K562 (cell line): ENCODE measurements at regions not wholly inside any gene's neighbourhood (a gene's known extent, or its start where the extent isn't known, plus 50 kb on each side); places are given as distances from the start of the nearest gene placed in this dataset.

ENCODE experiments used
- ATAC-seq: fragments of 200-7000 bp; cut with Tn5 transposase; 3 replicates; pipeline ENCODE4 v1.9.1; 2020; ENCODE audit warnings: moderate library complexity
- BruUV-seq: library from RNA; stranded (reverse); fragments of 400-500 nt; replicated peaks from 2 replicates; lab custom pipeline; 2021; lab: Mats Ljungman, UMichigan
- CTCF ChIA-PET: fragments of 300-600 bp; formaldehyde crosslinking; extraction: SDS; loops from one replicate; lab custom pipeline; 2021; ENCODE audit warnings: low intra/inter-chr PET ratio; lab: Yijun Ruan, JAX
- POLR2A ChIA-PET: fragments of 300-600, 350-650 bp; sonication (Branson Sonifier 250); formaldehyde crosslinking; extraction: SDS; loops from one replicate; lab custom pipeline; 2021; ENCODE audit warnings: antibody characterized with exemption, inconsistent platforms; lab: Yijun Ruan, JAX
- DNase-seq, 4 experiments: peaks; one replicate each; pipeline versions ENCODE4 v3.0.0 to v3.0.0-alpha.2; 2011 to 2018; ENCODE audit warnings: low spot score in 3 of 4, mixed read lengths in 3 of 4; ENCODE audit errors: extremely low read depth in 1 of 4
- FAIRE-seq: peaks from 2 replicates; lab custom pipeline; 2011; peaks lifted over from hg19 to GRCh38; lab: Jason Lieb, UNC
- H2AFZ ChIP-seq: 2 replicates; pipeline ENCODE4 v1.6.0; 2011; ENCODE audit warnings: low read depth, low read length, control low read depth, inconsistent platforms
- H3K27ac ChIP-seq: fragments of 200-600 bp; 3 replicates; pipeline ENCODE4 v1.8.0; 2011; ENCODE audit warnings: low read depth, mild to moderate bottlenecking, control low read depth, inconsistent platforms, low read length, moderate library complexity, mixed read lengths; ENCODE audit errors: extremely low read depth
- H3K27me3 ChIP-seq, 2 experiments: fragments of 300-600 bp in 1 of 2; 2 replicates in 1 of 2; 3 replicates in 1 of 2; pipeline versions ENCODE4 v1.6.0 to v1.8.0; 2011; ENCODE audit warnings: inconsistent platforms in 2 of 2, low read length in 2 of 2, mild to moderate bottlenecking in 1 of 2, mixed read lengths in 1 of 2, moderate library complexity in 1 of 2; ENCODE audit not compliant: control insufficient read depth in 2 of 2, insufficient read depth in 2 of 2
- H3K36me3 ChIP-seq: fragments of 300-600 bp; 3 replicates; pipeline ENCODE4 v1.8.0; 2011; ENCODE audit warnings: mild to moderate bottlenecking, low read length, inconsistent platforms; ENCODE audit not compliant: control insufficient read depth, insufficient read depth
- H3K4me1 ChIP-seq, 2 experiments: fragments of 200-600 bp in 1 of 2; replicated peaks in 1 of 2; 2 replicates in 1 of 2; 3 replicates in 1 of 2; pipeline versions ENCODE4 v1.5.1 to v1.8.0; 2011; ENCODE audit warnings: inconsistent platforms in 2 of 2, low read length in 2 of 2, mild to moderate bottlenecking in 1 of 2, mixed read lengths in 1 of 2, moderate library complexity in 1 of 2; ENCODE audit not compliant: control insufficient read depth in 2 of 2, insufficient read depth in 2 of 2
- H3K4me2 ChIP-seq: 2 replicates; pipeline ENCODE4 v1.6.1; 2011; ENCODE audit warnings: low read length, control low read depth, inconsistent platforms, mixed read lengths; ENCODE audit not compliant: insufficient read depth
- H3K4me3 ChIP-seq: fragments of 200-600 bp; sonication (generic), shearing (Covaris generic); 2 replicates; pipeline ENCODE4 v1.5.1; 2016; ENCODE audit warnings: control low read depth, inconsistent platforms
- H3K79me2 ChIP-seq: fragments of 200-600 bp; 3 replicates; pipeline ENCODE4 v1.8.0; 2011; ENCODE audit warnings: low read length, inconsistent platforms; ENCODE audit not compliant: control insufficient read depth, insufficient read depth
- H3K9ac ChIP-seq, 2 experiments: 2 replicates each; pipeline versions ENCODE4 v1.6.0 to v1.6.1; 2011; ENCODE audit warnings: low read depth in 2 of 2, low read length in 2 of 2, control low read depth in 1 of 2, inconsistent platforms in 1 of 2, mild to moderate bottlenecking in 1 of 2, mixed read lengths in 1 of 2; ENCODE audit not compliant: insufficient read depth in 1 of 2
- H3K9me1 ChIP-seq: one replicate; pipeline ENCODE4 v1.6.0; 2011; ENCODE audit warnings: inconsistent platforms, mild to moderate bottlenecking, low read length, moderate library complexity; ENCODE audit not compliant: control insufficient read depth, insufficient read depth
- H3K9me3 ChIP-seq: replicated peaks from 2 replicates; pipeline ENCODE4 v1.5.1; 2011; ENCODE audit warnings: low read depth, low read length, inconsistent platforms; ENCODE audit not compliant: control insufficient read depth, insufficient read depth
- H4K20me1 ChIP-seq: replicated peaks from 2 replicates; pipeline ENCODE4 v1.6.1; 2011; ENCODE audit warnings: low read length, inconsistent platforms, mixed read lengths; ENCODE audit not compliant: control insufficient read depth, insufficient read depth
- ASH1L ChIP-seq: fragments of 450-650 bp; IDR thresholded peaks from 2 replicates; pipeline ENCODE4 v1.6.1; 2018; ENCODE audit warnings: borderline replicate concordance, mild to moderate bottlenecking, low read depth; ENCODE audit not compliant: partially characterized antibody
- BRF1 ChIP-seq: IDR thresholded peaks from 3 replicates; pipeline ENCODE4 v1.6.1; 2011; ENCODE audit warnings: borderline replicate concordance, mild to moderate bottlenecking; ENCODE audit not compliant: insufficient read length; ENCODE audit errors: extremely low read depth
- CEBPG ChIP-seq, 3 experiments: fragments of 200-800 bp in 1 of 3; sonication (Bioruptor generic) in 1 of 3; sonication (generic) in 1 of 3; formaldehyde crosslinking in 1 of 3; IDR thresholded peaks in 2 of 3; conservative IDR thresholded peaks in 1 of 3; 2 replicates each; pipeline versions ENCODE4 v1.6.1 to v1.8.0; 2016 to 2022; ENCODE audit warnings: missing compliant biosample characterization in 2 of 3, missing genetic modification characterization in 2 of 3, mild to moderate bottlenecking in 1 of 3, missing genetic modification reagents in 1 of 3
- DMBX1 ChIP-seq: fragments of 250-450 bp; sonication (Bioruptor Pico); IDR thresholded peaks from 2 replicates; pipeline ENCODE4 v1.8.0; 2022; ENCODE audit warnings: inconsistent platforms, mild to moderate bottlenecking, moderate library complexity, borderline replicate concordance
- ESRRB ChIP-seq: fragments of 250-450 bp; sonication (Bioruptor Pico); IDR thresholded peaks from 2 replicates; pipeline ENCODE4 v1.5.0; 2020; ENCODE audit warnings: mild to moderate bottlenecking, moderate library complexity, borderline replicate concordance
- ETS2 ChIP-seq: IDR thresholded peaks from 2 replicates; pipeline ENCODE4 v1.6.1; 2016; ENCODE audit warnings: borderline replicate concordance, missing genetic modification characterization, mild to moderate bottlenecking, moderate library complexity, missing compliant biosample characterization; ENCODE audit not compliant: poor library complexity, severe bottlenecking
- HLTF ChIP-seq: fragments of 450-650 bp; IDR thresholded peaks from 2 replicates; pipeline ENCODE4 v1.6.1; 2016
- HMGXB4 ChIP-seq: sonication (generic); formaldehyde crosslinking; IDR thresholded peaks from 2 replicates; pipeline ENCODE4 v1.8.1; 2023; ENCODE audit warnings: mild to moderate bottlenecking, missing genetic modification reagents
- KLF10 ChIP-seq: fragments of 250-450 bp; sonication (Bioruptor Pico); IDR thresholded peaks from 2 replicates; pipeline ENCODE4 v1.6.1; 2021; ENCODE audit warnings: matching md5 sums
- MCM2 ChIP-seq: fragments of 450-650 bp; IDR thresholded peaks from 2 replicates; pipeline ENCODE4 v1.6.1; 2017; ENCODE audit warnings: low read depth, mild to moderate bottlenecking
- MIER1 ChIP-seq: fragments of 450-650 bp; IDR thresholded peaks from 2 replicates; pipeline ENCODE4 v1.6.1; 2016; ENCODE audit warnings: antibody characterized with exemption, mild to moderate bottlenecking, low read depth
- NELFE ChIP-seq: IDR thresholded peaks from 2 replicates; pipeline ENCODE4 v1.6.1; 2011; ENCODE audit warnings: mild to moderate bottlenecking; ENCODE audit not compliant: insufficient read depth, insufficient read length
- NR2F6 ChIP-seq: fragments of 450-650 bp; formaldehyde crosslinking; IDR thresholded peaks from 2 replicates; pipeline ENCODE4 v1.4.0; 2020; ENCODE audit warnings: mild to moderate bottlenecking
- SETDB1 ChIP-seq: IDR thresholded peaks from one replicate; pipeline ENCODE4 v1.6.1; 2012; ENCODE audit warnings: low read length, control low read depth, inconsistent platforms
- SIN3B ChIP-seq: fragments of 450-650 bp; IDR thresholded peaks from 2 replicates; pipeline ENCODE4 v1.6.1; 2017; ENCODE audit warnings: low read depth, mild to moderate bottlenecking, moderate library complexity
- SP1 ChIP-seq: sonication (generic); formaldehyde crosslinking; IDR thresholded peaks from 2 replicates; pipeline ENCODE4 v1.8.1; 2022; ENCODE audit warnings: mild to moderate bottlenecking, missing genetic modification reagents
- TCF15 ChIP-seq: fragments of 250-450 bp; sonication (Bioruptor Pico); IDR thresholded peaks from 2 replicates; pipeline ENCODE4 v1.8.0; 2022; ENCODE audit warnings: moderate library complexity, mild to moderate bottlenecking, inconsistent platforms
- ZBTB12 ChIP-seq: fragments of 250-450 bp; sonication (Bioruptor Pico); IDR thresholded peaks from 2 replicates; pipeline ENCODE4 v1.4.0; 2020
- ZFP30 ChIP-seq: fragments of 250-450 bp; sonication (Bioruptor Pico); IDR thresholded peaks from 2 replicates; pipeline ENCODE4 v1.8.0; 2022; ENCODE audit warnings: moderate library complexity, mild to moderate bottlenecking, inconsistent platforms, borderline replicate concordance
- WGBS: fragments of 100-300 bp; shearing (Covaris generic); methylation state at CpG from one replicate; pipeline ENCODE4 v1.1.6; 2016; ENCODE audit warnings: low coverage, mixed read lengths; ENCODE audit not compliant: insufficient coverage; ENCODE audit errors: missing lambda C conversion rate; 5-methylcytosine and 5-hydroxymethylcytosine counted together
- in situ Hi-C: fragments of 300-500 bp; cut with MboI; formaldehyde crosslinking; loops from 4 replicates; pipeline ENCODE4 v1.15.0; 2018; ENCODE audit warnings: inconsistent platforms, mixed read lengths
- intact Hi-C: fragments of 100-400 bp; cut with micrococcal nuclease; formaldehyde crosslinking; loops from 2 replicates; pipeline ENCODE4 v1.14.2; 2022

- in situ Hi-C loops: no loop called here
- Histone ChIP-seq H4K20me1 (no peaks in the 10 kb centered on the region), H3K27me3 (peaks cover 0 to 5% of the 10 kb centered on the region in 2 experiments; a peak in 1 of 5 replicates), H3K9me3 (no peaks in the 10 kb centered on the region), H3K9ac (no peak overlapping the region), H3K4me3 (no peak overlapping the region), H3K9me1 (no peaks in the 10 kb centered on the region), H2AFZ (no peak overlapping the region), H3K27ac (no peak overlapping the region), H3K4me1 (no peaks in the 10 kb centered on the region), H3K36me3 (no peaks in the 10 kb centered on the region), H3K4me2 (no peak overlapping the region), H3K79me2 (no peaks in the 10 kb centered on the region)
- no peak for ATAC-seq
- ChIA-PET CTCF (no interaction called here), POLR2A (no interaction called here)
- BruUV-seq: no TSS peak
- intact Hi-C loops: no loop called here
- FAIRE-seq: no peak
- 0% methylated on average over 10 of the region's 10 CpGs for WGBS
- no peak for DNase-seq
- TF ChIP-seq BRF1 (no peak), ZFP30 (CRISPR knock-in tag) (no peak), HMGXB4 (CRISPR knock-in tag) (no peak), DMBX1 (CRISPR knock-in tag) (no peak), CEBPG (CRISPR knock-in tag; IDR thresholded peaks at IDR 0.05) (no peak), CEBPG (tag; conservative IDR thresholded peaks at IDR 0.05 in 1 of 2, IDR thresholded peaks at IDR 0.05 in 1 of 2) (no peak), SP1 (CRISPR knock-in tag) (no peak), TCF15 (CRISPR knock-in tag) (no peak), NR2F6 (no peak), HLTF (no peak), ASH1L (no peak), MCM2 (no peak), ESRRB (CRISPR knock-in tag) (no peak), SIN3B (no peak), SETDB1 (no peak), ZBTB12 (CRISPR knock-in tag) (no peak), KLF10 (CRISPR knock-in tag) (no peak), ETS2 (tag) (no peak), MIER1 (no peak), NELFE (no peak)
Observed at GRCh38 chr6:45801471-45802289, 214.0 kb downstream of the CLIC5 start.
